Cerebellar cortex (tissue), 1 donor: ENCODE measurements at regions not wholly inside any gene's neighbourhood (a gene's known extent, or its start where the extent isn't known, plus 50 kb on each side); places are given as distances from the start of the nearest gene placed in this dataset.
"Not testable (repeated sequence)": the region's sequence is repeated elsewhere in the genome, so short reads cannot be mapped to it uniquely, and the experiment has no call there.

Source experiments
- DNase-seq: peaks from one replicate; pipeline ENCODE4 v3.0.0-alpha.2; 2015; ENCODE audit warnings: low spot score

DNA sequence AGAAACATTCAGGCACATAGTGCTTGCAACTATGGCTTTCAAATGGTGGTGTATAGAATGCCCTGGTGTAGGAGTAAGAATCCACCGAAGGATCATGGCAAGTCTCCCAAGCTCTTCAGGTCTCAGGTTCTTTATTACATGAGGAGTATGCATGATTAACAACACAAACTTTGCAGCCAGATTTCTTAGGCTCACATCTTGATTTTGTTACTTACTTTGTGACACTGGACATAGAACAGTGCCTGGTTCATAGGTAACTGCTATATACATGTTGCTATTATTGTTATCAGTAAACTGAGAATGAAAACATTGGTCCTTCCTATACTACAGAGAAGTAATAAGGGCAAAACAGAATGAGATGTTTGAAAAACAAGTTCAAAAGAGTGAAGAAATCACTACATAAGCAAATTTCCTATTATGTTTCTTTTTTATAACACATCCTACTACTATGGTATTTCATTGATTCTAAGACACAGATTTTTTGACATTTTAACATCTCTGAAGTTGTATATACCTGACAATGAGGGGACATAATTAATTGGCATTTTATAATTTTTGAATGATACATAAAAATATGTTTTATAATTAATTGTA is 284.9 kb downstream of the C1D start:
- DNase-seq: no peak

DNA sequence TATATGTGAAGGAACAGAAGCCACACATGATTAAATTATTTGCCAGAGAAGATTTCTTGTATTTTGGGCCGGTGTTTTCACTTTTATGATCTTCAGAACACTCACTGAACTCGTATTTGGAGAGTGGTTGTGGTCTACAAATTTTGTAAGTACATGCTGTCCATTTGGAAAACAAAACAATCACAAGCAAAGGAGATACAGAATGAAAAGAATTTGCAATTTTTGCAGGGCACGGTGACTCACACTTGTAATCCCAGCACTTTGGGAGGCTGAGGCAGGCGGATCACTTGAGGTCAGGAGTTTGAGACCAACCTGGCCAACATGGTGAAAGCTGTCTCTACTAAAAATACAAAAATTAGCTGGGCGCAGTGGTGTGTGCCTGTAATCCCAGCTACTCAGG is 282.0 kb downstream of the C1D start:
- not testable (repeated sequence) for DNase-seq

GRCh38 chr2:67782443-67782842 is 280.4 kb downstream of the C1D start:
- no peak for DNase-seq

DNA sequence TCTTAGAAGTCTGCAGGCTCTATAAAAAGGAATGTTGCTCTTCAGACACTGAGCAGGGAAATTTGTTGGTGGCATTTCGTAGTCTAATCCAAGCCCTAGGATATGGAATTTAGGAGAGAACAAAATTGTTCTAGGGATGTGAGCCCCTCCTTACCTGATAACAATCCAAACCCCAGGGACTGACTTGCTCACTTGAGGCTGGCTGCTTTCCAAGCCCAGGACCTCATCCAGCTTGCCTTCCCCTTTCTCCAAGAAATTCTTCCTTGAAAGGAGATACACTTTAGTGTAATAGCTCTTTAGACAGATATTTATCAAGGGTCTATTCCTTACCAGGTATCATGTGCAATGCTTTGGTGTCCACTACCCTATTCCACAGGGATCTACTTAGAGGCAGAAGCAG is 279.8 kb downstream of the C1D start:
- DNase-seq: no peak

- no peak for DNase-seq
These were observed 272.2 kb downstream of the C1D start for GRCh38 chr2:67790622-67791021.

- no peak for DNase-seq
These were observed 270.6 kb downstream of the C1D start for GRCh38 chr2:67792191-67792590.

DNA sequence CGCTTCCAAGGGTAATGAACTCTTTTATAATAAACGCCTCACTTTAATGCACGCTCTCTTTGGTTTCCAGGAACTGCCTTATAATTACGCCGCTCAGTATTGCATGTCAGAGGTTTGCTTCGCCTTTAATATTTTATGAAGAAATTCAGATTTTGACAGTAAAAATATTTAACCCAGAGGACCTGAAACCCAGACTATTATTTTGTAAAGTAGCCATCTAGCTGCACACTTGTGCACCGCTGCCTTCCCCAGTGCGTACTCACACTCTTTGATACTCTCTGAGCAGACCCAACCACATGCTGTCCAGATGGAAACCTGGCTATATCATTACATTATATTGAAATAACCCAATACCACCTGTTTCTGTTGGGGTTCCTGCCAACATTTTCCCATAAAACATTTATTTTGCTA is 270.1 kb downstream of the C1D start:
- DNase-seq: no peak

- DNase-seq: no peak
These were observed 264.8 kb downstream of the C1D start for GRCh38 chr2:67797801-67798540.

- DNase-seq: no peak
These were observed 264.2 kb downstream of the C1D start for GRCh38 chr2:67798541-67799160.

GRCh38 chr2:67799886-67800285 is 262.9 kb downstream of the C1D start:
- no peak for DNase-seq

DNA sequence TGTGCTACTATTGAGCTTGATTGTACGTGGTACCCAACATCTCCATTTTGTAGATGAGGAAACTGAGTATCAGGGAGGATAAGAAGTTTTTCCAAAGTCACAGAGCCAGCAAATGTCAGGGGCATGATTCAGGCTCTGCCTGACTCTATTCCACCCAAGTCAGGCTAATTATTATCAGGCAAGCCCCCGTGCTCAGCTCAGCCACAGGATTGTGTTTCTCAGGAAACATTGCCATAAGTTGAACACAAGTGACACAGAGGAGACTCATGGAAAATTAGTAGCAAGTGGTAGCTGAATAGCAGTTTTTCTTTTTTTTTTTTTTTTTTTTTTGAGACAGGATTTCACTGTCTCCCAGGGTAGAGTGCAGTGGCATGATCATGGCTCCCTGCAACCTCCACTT is 260.5 kb downstream of the C1D start:
- no peak for DNase-seq

DNA sequence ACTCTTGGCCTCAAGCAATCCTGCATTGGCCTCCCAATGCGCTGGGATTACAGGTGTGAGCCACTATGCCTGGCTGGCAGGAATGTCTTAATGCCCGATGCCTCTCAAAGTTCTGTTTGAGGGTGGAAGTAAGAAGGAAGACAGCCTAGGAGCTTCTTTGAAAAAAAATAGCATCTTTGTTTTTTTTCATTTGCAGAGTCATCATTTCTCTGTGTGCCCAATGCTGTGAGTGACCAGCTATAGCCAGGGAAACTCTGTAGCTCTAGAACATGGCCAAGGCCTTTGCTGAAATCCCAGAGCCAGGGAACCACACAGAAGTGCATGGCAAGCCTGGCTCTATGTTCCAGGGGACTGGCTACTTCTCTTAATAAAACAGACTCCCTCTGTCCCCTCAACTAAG is 260.0 kb downstream of the C1D start:
- DNase-seq: no peak

DNA sequence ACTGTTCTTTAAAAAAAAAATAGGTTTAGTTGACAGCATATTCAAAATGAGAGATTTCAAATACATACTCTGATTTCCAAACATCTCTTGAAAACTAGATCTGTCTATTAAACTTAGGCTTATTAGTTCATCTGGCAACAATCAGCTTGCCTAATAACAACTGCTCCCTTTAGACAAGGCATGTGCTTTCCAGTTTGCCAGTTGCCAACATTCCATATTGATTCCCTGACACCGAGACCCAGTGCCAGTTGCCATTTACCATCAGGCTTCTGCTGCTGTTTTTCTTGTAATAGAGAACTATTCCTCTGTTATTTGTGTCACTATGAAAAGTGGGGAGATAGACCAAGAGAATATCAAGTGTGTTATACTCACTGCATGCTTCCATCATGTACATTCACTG is 256.0 kb downstream of the C1D start:
- no peak for DNase-seq

DNA sequence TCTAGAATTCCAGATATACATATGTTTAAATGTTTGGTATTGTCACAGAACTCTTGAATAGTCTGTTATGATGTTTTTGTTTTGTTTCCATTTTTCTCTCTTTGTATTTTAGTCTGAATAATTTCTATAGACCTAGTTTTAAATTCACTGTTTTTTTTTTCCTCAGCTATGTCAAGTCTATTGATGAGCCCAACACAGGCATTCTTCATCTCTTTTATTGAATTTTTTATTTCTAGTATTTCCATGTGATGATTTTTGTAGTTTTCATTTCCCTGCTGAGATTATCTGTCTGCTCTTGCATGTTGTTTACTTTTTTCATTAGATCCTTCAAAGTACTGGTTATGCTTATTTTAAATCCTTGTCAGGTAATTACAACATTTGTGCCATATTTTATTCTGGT is 254.7 kb downstream of the C1D start:
- no peak for DNase-seq

DNA sequence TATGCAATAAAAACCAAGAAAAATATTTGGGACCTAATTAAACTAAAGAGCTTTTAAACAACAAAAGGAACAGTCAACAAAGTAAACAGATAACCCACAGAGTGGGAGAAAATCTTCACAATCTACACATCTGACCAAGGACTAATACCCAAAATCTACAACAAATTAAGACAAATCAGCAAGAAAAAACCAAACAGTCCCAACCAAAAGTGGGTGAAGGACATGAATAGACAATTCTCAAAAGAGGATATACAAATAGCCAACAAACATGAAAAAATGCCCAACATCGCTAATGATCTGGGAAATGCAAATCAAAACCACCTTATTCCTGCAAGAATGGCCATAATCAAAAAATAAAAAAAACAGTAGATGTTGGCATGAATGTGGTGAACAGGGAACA is 250.1 kb downstream of the C1D start:
- no peak for DNase-seq

- DNase-seq: no peak
These were observed 239.1 kb downstream of the C1D start for GRCh38 chr2:67823726-67824125.

DNA sequence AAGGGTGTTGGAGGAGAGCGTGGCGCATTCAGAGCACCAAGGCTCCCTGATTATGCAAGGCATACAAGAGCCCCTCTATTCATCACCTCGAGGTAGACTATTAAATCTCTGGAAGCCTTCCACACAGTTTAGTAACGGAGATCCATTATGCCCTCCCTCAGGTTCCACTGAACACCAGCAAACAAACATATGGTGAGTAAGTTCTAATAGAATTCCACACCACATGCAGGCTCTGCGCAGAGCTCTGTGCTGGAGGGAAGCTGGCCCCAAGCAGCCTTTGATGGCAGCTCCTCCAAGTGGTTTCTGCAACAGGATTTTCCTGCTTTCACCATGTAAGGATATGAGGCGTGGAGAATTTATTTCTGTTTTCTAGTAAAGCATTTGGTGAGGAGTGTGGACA is 238.6 kb downstream of the C1D start:
- no peak for DNase-seq

DNA sequence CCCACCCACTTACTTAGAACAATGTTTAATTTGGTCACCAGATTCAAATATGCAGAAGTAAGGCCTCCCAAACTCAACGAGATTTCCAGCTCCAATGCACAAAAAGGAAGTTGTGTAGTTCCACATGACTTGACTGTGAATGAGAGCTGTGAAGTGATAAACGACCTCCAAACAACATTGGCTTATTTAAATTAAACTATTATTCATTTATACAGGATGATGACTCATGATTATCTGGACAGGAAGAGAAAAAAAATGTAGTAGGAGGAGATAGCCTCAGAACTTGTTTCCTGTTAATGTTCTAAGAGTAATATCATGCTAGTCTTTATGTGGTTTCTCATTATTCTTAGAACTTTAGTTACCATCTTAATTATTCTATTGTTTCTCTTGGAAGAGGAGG is 237.3 kb downstream of the C1D start:
- DNase-seq: no peak

- no peak for DNase-seq
These were observed 234.7 kb downstream of the C1D start for GRCh38 chr2:67828066-67828465.

DNA sequence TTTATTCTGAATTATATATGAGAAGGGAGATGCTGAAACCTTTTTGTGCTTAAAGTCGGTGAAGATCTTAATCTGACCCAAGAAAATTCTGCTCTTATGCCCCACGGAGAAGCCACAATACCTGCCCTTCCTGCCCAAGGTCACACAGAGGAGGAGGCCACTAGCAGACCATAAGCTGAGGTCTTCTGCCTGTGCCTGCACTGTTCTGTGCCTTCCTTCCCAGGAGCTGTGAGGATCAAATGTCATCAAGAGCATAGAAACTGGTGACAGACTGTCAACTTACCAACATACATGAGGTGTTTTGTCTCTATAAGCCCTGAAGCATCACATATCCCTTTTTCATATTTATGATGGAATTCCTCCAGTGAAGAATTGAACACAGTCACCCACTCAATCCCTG is 233.3 kb downstream of the C1D start:
- DNase-seq: no peak

GRCh38 chr2:67833632-67834031 is 229.2 kb downstream of the C1D start:
- no peak for DNase-seq

- no peak for DNase-seq
These were observed 228.3 kb downstream of the C1D start for GRCh38 chr2:67834482-67834881.

GRCh38 chr2:67835266-67835665 is 227.5 kb downstream of the C1D start:
- no peak for DNase-seq

DNA sequence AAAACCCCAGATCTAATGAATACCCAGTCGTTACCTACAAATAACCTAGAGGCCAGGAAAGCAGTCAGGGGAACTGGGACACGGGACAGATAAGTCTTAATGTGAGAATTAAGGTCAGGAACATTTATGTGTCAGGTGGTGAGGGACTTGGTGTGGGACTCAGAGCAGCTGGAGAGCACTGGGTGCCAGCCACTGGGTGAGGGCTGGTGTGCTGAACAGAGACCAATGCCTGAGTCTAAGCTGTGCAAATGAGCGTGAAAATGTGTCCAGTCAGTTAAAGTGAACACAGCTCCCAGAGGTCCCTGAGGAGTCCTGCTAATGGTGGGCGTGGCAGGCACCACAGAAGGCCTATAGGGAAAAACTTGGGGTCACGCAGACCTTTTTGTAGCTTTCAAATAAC is 225.9 kb downstream of the C1D start:
- DNase-seq: no peak
